Glutamatergic neuron (in vitro differentiated cells): ENCODE measurements at regions not wholly inside any gene's neighbourhood (a gene's known extent, or its start where the extent isn't known, plus 50 kb on each side); places are given as distances from the start of the nearest gene placed in this dataset.

Source experiments
- DNase-seq: peaks from one replicate; pipeline ENCODE4 v3.0.0; 2022
- H3K27ac Mint-ChIP-seq: one replicate; pipeline ENCODE4 v1.8.0; 2020; ENCODE audit warnings: mild to moderate bottlenecking, mixed read lengths, inconsistent platforms; ENCODE audit not compliant: unreplicated experiment
- H3K27me3 Mint-ChIP-seq: one replicate; pipeline ENCODE4 v1.8.0; 2020; ENCODE audit warnings: mild to moderate bottlenecking, moderate library complexity, mixed read lengths, inconsistent platforms; ENCODE audit not compliant: unreplicated experiment
- H3K36me3 Mint-ChIP-seq: one replicate; pipeline ENCODE4 v1.8.0; 2020; ENCODE audit warnings: mild to moderate bottlenecking, mixed read lengths, inconsistent platforms; ENCODE audit not compliant: unreplicated experiment
- H3K4me1 Mint-ChIP-seq: one replicate; pipeline ENCODE4 v1.8.0; 2020; ENCODE audit warnings: mild to moderate bottlenecking, low read depth, mixed read lengths, inconsistent platforms; ENCODE audit not compliant: unreplicated experiment
- H3K4me3 Mint-ChIP-seq: one replicate; pipeline ENCODE4 v1.8.0; 2020; ENCODE audit warnings: mild to moderate bottlenecking, mixed read lengths, inconsistent platforms; ENCODE audit not compliant: unreplicated experiment
- H3K9me3 Mint-ChIP-seq: one replicate; pipeline ENCODE4 v1.8.0; 2020; ENCODE audit warnings: mild to moderate bottlenecking, moderate library complexity, mixed read lengths, inconsistent platforms; ENCODE audit not compliant: unreplicated experiment
- CTCF ChIP-seq: fragments of 200-600 bp; sonication (generic); IDR thresholded peaks from one replicate; pipeline ENCODE4 v1.5.0; 2021; ENCODE audit not compliant: partially characterized antibody, unreplicated experiment

GRCh38 chr14:38113546-38113945 lies 94.2 kb upstream of the SSTR1 start:
- H3K9me3 Mint-ChIP-seq, result no peaks in the 10 kb centered on the region
- no peaks in the 10 kb centered on the region for H3K4me1 Mint-ChIP-seq
- DNase-seq, result no peak
- no peak overlapping the region for H3K4me3 Mint-ChIP-seq
- no peaks in the 10 kb centered on the region for H3K27me3 Mint-ChIP-seq
- H3K36me3 Mint-ChIP-seq, result no peaks in the 10 kb centered on the region
- no peak for TF ChIP-seq CTCF
- H3K27ac Mint-ChIP-seq, result no peak overlapping the region

- Mint-ChIP-seq H3K27ac (no peak overlapping the region), H3K36me3 (no peaks in the 10 kb centered on the region), H3K27me3 (no peaks in the 10 kb centered on the region), H3K9me3 (no peaks in the 10 kb centered on the region), H3K4me3 (no peak overlapping the region), H3K4me1 (no peaks in the 10 kb centered on the region)
- no peak for TF ChIP-seq CTCF
- no peak for DNase-seq
Observed at GRCh38 chr14:38116895-38117294, 90.8 kb upstream of the SSTR1 start.

GRCh38 chr14:38120109-38120508 lies 87.6 kb upstream of the SSTR1 start:
- H3K9me3 Mint-ChIP-seq, result no peaks in the 10 kb centered on the region

GRCh38 chr14:38121320-38122020 lies 86.2 kb upstream of the SSTR1 start:
- Mint-ChIP-seq H3K27me3 (no peaks in the 10 kb centered on the region), H3K27ac (no peak overlapping the region), H3K4me1 (no peaks in the 10 kb centered on the region), H3K4me3 (no peak overlapping the region), H3K36me3 (no peaks in the 10 kb centered on the region), H3K9me3 (no peaks in the 10 kb centered on the region)
- DNase-seq, result no peak
- no peak for TF ChIP-seq CTCF

More at GRCh38 chr14:38120109-38120508, 87.6 kb upstream of the SSTR1 start:
- Mint-ChIP-seq H3K27ac (no peak overlapping the region), H3K4me1 (no peaks in the 10 kb centered on the region), H3K27me3 (no peaks in the 10 kb centered on the region), H3K4me3 (no peak overlapping the region), H3K36me3 (no peaks in the 10 kb centered on the region)
- DNase-seq, result no peak
- TF ChIP-seq CTCF, result no peak

- no peak for TF ChIP-seq CTCF
- Mint-ChIP-seq H3K27me3 (no peaks in the 10 kb centered on the region), H3K4me3 (no peak overlapping the region), H3K9me3 (no peaks in the 10 kb centered on the region), H3K36me3 (no peaks in the 10 kb centered on the region), H3K27ac (no peak overlapping the region), H3K4me1 (peaks cover under 1% of the 10 kb centered on the region)
- DNase-seq, result no peak
Observed at GRCh38 chr14:38122241-38122640, 85.5 kb upstream of the SSTR1 start.
